Suppressor macrophage treated with lipopolysaccharide for 4 hours (primary cell): ENCODE measurements at regions not wholly inside any gene's neighbourhood (a gene's known extent, or its start where the extent isn't known, plus 50 kb on each side); places are given as distances from the start of the nearest gene placed in this dataset.
"Not testable (repeated sequence)": the region's sequence is repeated elsewhere in the genome, so short reads cannot be mapped to it uniquely, and the experiment has no call there.

Experiments
- DNase-seq: peaks from one replicate; pipeline ENCODE4 v3.0.0-alpha.2; 2020

- DNase-seq = peak; percentile 16
These were observed 620.3 kb downstream of the ZWINT start for GRCh38 chr10:55740767-55741166.

DNA sequence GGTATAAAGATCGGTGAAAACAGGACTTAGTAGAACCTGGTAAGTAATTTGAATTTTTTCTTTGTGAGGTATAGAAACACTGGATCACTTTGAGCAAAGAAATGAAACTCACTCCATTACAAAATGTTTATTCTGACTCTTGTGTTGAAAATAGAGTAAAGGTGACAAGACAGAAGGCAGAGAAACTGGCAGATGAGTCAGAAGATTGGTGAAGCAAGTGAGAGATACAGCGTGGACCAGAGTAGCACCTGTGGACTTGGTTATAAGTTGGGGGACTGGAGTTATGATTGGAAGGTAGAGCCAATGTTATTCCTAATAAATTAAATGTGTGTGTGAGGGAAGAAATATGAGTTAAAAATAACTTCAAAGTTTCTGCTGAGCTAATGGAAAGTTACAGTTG is 620.9 kb downstream of the ZWINT start:
- no peak for DNase-seq

- DNase-seq = peak; percentile 9
These were observed 626.9 kb downstream of the ZWINT start for GRCh38 chr10:55734112-55734511.

DNA sequence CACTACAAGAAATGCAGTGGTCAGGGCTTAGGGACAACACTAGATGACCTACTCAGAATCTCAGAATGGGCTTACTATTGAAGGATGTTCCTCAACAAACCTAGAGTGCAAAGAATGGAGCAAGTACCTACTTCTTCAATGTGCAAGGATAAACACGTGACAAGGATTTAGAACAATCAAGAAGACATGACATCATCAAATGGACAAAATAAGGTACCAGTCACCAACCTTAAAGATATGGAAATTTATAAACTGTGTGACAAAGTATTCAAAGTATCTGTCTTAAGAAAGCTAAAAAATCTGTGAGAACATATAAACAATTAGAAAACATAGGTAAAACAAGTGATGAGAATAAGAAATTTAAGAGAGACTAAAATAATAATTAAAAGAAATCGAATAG is 656.1 kb downstream of the ZWINT start:
- DNase-seq = no peak

- DNase-seq = peak; percentile 6
These were observed 692.6 kb downstream of the ZWINT start for GRCh38 chr10:55668326-55668922.

DNA sequence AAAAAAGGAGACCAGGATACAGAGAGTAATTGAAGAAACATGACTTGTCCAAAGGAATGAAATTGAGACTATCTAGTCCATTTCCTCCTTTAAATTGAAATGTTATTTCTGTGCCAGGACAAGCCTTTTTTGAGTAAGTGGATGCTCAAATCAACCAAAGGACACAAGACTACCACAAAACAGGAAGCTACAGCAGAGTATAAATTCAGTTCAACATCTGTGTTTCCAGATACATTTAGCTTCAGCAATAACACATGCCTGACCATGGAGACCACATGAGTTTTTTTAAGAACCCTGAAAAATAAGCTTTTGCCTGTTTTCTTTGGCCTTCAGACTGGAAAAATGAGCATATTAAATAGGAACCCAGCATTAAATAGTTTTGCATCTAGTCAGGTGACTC is 707.5 kb downstream of the ZWINT start:
- DNase-seq = no peak

DNA sequence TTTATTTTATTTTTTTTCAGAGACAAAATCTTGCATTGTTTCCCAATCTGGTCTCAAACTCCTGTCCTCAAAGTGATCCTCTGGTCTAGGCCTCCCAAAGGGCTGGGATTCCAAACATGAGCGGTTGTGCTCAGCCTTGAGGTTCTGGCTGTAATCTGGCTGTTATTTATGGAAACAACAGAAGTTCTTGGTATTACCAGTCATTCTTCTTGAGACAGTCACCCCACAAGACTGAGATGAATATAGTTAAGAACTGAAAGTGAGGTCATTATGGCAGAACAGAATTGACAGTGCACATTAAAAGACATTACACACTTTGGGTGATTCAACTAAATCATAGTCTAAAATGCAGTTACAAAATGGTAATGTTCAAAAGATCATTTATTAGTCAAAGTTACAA is 719.5 kb downstream of the ZWINT start:
- DNase-seq = no peak

DNA sequence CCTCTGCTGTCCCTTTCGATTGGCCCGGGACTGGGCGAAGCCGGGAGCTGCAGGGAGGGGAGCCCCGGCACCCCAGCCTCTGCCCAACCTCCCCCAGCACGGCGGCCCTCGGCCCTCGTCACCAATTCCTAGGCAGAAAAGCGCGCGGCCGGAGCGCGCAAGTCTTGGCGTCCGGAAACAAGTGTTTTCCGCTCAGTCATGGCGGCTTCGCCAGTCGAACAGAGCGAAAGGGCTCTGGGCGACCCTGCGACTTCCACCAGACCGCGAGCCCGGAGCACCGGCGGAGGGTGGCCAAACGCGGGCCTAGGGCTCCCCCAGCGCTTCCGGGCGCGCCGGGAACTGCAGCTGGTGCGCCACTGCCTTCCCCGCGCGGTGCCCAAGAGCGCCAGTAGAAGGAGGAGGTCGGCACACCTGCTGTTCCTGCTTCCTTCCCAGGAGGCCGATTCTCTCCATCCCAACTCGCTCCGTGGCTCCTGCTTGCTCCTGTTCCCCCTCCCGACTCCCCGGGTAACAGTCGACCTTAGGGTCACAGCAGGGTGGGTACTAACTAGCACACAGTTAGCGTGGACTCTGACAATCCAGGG is 729.9 kb downstream of the ZWINT start:
- peak; percentile 32 for DNase-seq

DNA sequence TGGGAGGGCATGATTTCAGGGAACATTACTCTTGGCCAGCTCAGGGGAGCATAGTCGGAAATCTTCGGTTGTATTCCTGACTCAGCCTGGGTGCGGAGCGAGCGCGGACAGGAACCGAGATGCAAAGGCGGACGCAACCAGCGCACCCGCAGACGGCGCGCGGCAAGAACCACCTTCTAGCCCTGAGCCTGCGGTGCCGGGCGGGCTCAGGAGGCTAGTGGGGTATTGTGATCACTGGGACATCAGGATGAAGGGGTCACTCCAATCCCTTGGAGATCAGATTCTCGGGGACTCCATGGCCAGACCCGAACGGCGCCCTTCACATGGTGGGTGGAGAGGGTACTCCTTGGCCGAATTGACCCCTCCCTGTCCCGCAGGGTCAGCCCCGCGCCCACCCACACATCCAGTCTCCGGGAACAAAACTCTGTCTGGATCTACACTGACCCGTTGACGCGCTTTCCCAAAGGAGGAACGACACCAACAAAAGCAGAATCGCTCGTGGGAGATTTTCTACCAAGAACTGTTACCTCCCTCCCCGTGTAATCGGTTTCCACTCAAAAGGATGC is 730.5 kb downstream of the ZWINT start:
- no peak for DNase-seq

DNA sequence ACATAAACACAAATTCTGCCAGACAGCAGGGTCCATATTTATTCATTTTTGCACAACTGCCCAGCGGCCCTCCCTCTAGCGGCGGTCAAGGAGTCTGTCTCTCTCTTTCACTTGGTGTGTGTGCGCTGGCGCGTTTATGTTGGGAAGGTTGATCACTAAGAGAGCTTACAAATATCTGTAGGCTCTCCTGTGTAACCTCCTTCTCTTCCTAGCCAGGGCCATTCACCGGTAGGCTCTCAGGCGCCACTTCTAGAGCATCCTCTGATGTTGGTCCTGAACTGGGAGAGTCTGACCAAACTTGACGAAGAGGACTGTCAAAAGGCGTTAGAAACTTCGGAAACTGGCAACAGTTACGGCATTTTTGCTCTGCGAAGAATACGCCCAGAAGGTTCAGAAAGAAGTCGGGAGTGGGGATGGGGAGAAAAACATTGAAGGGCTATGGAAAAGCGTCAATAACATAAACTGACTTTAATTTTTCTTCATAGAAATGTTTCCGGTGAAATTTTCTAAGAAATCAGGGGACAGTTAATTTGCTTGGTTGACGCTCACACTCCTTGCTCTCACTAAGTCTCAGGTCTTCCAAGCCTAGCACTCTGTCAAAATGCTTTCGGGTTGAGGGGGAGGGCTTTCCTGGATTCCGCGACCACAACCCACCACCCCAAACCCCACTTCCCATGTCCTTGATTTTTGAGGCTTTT is 731.1 kb downstream of the ZWINT start:
- peak; percentile 12 for DNase-seq

GRCh38 chr10:55628260-55628701 is 732.8 kb downstream of the ZWINT start:
- no peak for DNase-seq

DNA sequence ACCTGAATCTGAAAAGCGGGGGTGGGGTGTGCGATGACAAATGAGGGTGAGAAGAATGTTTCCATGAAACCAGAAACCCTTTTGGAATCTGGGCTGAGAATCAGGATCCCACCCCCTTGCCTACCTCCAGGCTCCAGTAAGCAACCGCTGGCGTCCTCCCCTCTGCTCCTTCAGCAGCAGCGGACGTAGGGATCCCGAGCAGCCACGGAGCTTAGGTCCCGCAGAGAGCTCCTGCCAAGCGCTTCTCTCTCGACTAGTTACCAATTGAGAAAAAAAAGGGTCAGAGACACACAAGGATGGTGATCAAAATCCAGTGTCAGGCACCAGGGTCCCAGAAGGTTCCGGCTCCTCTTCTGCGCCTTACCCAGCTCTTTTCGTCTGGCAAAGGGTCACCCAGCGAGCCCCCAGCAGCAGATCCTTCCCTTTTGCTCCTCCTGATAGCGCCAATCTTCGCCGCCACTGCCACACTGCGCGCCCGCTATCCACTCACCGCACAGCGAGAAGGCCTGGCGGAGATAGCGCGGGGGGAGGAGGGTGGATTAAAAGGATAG is 733.5 kb downstream of the ZWINT start:
- no peak for DNase-seq

DNA sequence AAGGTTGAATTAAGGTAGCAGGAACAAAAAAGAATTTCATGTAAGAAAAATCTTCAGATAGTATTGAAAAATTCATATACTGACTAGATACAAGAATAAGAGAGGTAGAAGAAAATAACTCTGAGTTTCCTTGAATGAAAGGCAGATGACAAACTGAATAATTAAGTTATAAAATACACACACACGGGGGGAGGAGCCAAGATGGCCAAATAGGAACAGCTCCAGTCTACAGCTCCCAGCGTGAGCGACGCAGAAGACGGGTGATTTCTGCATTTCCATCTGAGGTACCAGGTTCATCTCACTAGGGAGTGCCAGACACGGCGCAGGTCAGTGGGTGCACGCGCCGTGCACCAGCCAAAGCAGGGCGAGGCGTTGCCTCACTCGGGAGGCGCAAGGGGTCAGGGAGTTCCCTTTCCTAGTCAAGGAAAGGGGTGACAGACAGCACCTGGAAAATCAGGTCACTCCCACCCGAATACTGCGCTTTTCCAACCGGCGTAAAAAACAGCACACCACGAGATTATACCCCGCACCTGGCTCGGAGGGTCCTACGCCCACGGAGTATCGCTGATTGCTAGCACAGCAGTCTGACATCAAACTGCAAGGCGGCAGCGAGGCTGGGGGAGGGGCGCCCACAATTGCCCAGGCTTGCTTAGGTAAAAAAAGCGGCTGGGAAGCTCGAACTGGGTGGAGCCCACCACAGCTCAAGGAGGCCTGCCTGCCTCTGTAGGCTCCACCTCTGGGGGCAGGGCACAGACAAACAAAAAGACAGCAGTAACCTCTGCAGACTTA is 759.2 kb downstream of the ZWINT start:
- not testable (repeated sequence) for DNase-seq

DNA sequence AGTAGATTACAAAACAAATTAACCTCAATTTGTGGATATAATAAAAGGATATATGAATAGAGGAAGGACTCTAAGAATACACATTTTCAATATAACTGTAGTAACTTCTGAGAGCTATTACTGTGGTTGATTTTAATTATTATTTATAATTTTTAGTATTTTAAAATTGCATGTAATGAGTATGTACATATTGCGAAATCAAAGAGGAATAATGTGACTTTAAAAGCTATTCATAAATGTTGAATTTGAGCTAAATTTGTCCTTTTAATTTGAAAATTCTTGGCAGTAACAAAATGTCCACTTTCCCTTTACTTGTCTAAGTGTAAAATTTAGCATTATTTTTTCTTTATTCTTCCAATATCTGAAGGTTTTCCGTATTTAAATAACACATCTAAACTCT is 750.6 kb upstream of the PCDH15 start:
- DNase-seq = no peak

- no peak for DNase-seq
These were observed 749.2 kb upstream of the PCDH15 start for GRCh38 chr10:55550236-55550635.

DNA sequence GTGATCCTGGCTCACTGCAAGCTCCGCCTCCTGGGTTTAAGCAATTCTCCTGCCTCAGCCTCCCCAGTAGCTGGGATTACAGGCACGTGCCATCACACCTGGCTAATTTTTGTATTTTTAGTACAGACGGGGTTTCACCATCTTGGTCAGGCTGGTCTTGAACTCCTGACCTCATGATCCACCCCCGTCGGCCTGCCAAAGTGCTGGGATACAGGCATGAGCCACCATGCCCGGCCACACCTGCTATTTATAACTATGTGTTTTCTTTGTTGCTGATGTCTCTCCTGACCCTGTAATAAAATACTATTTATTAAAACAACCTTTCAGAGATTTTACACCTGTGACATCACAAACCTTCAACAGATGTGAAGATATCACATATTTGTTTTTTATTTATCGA is 736.5 kb upstream of the PCDH15 start:
- not testable (repeated sequence) for DNase-seq

DNA sequence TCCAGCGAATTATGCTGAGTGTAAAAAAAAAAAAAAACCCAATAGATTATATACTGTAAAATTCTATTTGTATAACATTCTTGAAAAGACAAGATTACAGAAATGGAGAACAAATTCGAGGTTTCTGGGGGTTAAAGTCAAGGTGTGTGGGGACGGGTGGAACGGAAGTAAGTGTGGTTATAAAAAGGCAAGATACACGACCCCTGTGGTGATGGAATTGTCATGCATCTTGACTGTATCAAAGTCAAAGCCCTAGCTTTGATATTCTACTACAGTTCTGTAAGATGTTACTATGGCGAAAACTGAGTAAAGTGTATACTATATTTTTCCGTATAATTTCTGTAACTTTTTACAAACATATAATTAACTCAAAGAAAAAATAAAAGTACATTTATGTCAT is 718.2 kb upstream of the PCDH15 start:
- no peak for DNase-seq

- DNase-seq = not testable (repeated sequence)
These were observed 717.4 kb upstream of the PCDH15 start for GRCh38 chr10:55518416-55518815.

- no peak for DNase-seq
These were observed 708.1 kb upstream of the PCDH15 start for GRCh38 chr10:55509168-55509567.

GRCh38 chr10:55500931-55501559 is 700.0 kb upstream of the PCDH15 start:
- DNase-seq = peak; percentile 6

DNA sequence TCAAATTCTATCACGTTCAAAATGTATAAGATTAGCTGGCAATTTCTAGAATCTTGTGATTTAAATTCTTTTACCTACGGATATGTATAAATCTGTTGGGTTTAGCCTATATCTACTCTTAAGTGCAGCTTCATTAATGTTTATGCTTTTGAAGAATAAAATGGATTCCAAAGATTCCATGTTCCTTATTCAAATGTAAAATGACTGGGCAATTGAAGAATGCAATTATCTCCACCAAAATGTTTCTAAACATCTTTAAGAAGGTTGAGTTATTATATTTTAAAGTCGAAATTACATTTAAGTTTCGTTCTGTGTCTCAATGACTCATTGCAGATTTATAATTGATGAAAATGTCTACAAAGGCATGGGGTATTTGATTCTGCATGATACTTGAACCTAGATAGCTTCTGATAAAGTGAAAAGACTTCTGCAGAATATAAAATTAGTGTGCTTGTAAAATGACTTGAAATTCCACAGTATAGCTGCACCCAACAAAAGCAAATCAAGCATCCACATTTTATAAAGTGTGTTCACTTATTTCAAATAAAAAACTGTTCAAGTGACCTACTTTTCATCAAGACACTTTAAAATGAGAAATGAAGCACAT is 697.0 kb upstream of the PCDH15 start:
- DNase-seq = no peak

DNA sequence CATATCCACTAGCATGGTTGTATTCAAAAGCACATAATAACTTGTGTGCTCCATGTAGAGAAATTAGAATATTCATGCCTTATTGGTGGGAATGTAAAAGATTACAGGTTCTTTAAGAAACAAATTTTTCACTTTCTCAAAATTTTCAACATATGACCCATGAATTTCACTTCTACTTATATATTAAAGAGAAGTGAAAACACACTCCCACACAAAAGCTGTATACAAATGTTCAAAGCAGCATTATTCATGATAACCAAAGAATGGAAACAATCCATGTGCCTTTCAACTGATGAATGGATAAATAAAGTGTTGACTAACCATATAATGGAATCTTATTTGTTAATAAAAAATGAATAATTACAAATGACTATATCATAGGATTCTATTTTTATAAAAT is 694.5 kb upstream of the PCDH15 start:
- peak; percentile 5 for DNase-seq
